GM19463 (cell line): ENCODE measurements at regions not wholly inside any gene's neighbourhood (a gene's known extent, or its start where the extent isn't known, plus 50 kb on each side); places are given as distances from the start of the nearest gene placed in this dataset.

ENCODE experiments used
- ATAC-seq: cut with Tn5 transposase; IDR thresholded peaks from one replicate; pipeline ENCODE4 v1.9.1; 2021; ENCODE audit warnings: mild to moderate bottlenecking, moderate library complexity; ENCODE audit not compliant: unreplicated experiment

DNA sequence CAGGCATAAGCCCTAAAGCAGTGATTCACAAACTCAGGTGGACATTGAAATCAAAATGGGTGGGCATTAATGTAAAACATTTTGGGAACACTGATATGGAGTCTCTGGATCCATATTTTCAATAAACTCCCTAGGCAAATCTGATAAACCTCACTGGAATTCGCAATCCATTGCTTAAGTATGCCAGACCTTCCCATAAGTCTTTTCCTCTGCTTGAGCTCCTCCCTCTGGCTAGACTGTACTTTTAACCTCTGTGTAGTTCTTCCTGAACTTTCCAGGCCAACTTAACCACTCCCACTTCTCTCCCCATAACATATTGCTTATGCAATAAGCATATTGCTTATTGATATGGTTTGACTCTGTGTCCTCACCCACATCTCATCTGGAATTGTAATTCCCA lies 629.7 kb upstream of the IMPG1 start:
- no peak for ATAC-seq

- ATAC-seq: no peak
Observed at GRCh38 chr6:76701610-76702009, 629.1 kb upstream of the IMPG1 start.

GRCh38 chr6:76697585-76697984 lies 625.1 kb upstream of the IMPG1 start:
- ATAC-seq: no peak

DNA sequence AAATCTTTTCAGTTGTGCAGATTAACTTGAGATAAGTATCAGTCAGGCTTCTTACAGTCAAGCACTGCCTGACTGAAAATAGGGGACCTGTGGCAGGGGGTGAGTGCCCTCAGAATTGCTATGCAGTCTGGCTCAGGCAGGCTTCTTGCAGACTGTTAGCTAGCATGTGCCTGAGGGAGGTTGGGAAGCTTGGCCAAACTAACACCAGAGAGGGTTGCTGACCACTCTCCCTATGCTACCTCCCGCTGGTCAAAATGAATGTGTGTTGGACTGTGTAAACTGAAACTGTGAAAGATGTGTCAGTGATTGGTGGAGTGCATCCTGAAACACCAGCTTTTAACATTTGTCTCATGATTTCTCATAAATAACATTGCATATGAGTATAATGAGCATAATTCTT lies 622.3 kb upstream of the IMPG1 start:
- no peak for ATAC-seq

DNA sequence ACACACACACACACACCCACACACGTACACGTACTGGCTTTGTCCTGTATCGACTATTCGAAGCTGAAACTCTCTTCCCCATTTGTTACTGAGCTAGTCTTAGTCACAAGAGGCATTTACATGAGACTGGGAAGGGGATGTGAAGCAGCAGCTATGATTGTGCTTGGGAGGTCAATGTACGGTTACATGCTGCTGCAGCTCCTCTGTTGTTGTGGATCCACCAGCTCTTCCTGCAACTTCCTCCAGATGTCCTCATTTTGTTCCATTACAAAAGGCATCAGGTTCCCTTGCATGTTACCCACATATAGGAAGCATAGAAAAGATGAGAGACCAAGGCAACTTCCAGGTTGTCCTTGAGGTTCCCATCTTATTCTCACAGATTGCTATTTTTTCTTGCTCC lies 612.4 kb upstream of the IMPG1 start:
- no peak for ATAC-seq

DNA sequence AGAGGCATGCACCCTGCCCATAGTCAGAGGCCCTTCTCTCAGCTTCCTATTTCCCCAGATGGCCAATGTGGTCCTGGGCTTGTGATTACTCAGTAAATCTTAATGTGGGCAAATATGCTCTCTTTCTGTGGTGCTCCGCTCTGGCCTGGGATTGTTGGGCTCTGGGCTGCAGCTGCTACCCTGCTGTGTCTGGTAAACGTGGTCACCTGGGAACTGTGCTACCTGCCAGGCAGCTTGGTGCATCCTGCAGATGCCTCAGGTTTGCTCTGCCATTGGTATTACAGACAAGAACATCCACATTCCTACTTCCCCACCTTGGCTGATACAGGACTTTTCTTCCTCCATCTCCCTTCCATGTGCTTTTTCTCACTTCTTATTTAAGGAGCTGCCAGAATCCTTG lies 611.5 kb upstream of the IMPG1 start:
- ATAC-seq: no peak

DNA sequence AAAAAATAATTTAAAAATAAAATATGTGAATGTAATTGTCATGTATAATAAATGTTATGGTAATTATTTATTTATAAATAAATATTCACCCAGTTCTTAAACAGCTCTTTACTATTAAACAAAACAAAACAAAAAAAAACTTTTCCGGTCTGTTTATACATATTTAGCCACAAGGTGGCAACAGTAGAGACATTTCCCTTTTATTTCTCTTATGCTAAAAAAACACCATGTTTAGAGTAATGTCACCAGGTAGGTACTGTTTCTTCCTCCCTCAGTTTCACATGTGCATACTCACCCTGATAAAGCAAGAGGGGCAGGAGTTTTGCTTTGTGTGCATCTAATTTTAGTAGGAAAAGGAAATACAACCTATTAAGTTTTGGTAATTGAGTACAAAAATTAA lies 610.4 kb upstream of the IMPG1 start:
- ATAC-seq: no peak

DNA sequence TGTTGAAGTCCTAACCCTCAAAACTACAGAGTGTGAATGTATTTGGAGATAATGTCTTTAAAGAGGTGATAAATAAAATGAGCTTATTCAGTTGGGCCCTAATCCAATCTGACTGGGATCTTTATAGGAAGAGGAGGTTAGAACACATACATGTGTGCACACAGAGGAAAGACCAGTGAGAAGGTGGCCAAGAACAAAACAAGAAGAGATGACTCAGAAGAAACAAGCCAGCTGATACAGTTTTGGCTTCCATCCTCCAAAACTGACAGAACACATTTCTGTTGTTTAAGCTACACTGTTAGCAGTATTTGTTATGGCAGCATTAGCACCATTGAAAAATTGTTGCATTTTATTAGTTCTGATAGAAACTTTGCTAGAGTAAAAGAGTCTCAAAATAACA lies 609.3 kb upstream of the IMPG1 start:
- ATAC-seq: no peak

DNA sequence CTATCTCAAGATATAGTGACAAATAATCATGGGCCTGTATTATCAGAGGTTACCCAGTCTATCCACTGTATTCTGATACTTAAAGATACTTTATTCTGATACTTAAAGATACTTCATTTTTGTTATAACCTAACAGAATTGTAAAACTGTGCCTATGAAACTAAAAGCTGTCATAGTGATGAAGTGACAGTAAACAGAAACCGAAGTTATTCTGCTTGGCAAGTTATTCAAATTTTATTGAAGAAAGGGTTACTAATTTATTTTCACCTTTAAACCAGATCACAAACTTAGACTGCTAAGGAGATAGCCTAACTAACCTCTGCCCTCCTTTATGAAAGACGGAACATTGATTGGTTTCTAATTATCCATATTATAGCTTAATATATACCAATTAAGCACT lies 604.6 kb upstream of the IMPG1 start:
- ATAC-seq: no peak

DNA sequence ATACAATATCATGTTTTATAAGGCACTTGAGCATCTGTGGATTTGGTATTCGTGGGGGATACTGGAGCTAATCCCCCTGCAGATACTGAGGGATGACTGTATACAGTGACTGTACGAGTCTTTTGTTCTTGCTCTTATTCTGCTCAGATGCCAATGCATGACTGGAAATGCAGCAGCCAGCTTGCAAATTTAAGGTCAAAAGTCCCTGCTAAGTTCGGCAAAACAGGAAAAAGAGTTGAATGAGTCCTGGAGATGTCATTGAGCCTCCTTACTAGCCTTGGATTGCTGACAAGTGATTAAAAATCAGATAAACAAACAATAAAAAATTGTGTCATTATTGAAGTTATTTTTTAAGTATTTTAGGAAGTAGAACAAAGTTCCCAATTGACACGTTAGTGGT lies 599.3 kb upstream of the IMPG1 start:
- no peak for ATAC-seq

DNA sequence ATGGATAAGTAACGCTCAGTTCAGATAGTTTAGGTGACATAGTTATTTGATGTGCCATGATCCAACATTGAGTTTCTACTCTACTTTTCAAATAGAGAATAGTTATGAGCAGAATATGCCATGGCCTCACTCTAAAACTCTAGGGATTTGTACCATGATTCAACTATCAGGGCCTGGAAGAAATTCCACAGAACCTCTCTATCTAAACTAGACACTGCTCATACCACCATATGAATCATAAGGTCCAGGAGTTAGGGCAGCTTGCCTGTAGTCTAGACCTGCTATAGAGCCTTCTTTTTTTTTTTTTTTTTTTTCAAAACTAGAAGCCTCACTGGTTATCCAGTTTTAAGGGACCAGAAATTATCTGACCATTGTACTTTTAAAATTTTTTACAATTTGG lies 571.8 kb upstream of the IMPG1 start:
- no peak for ATAC-seq

- no peak for ATAC-seq
Observed at GRCh38 chr6:76639941-76640340, 567.5 kb upstream of the IMPG1 start.

GRCh38 chr6:76634695-76635094 lies 562.2 kb upstream of the IMPG1 start:
- ATAC-seq: no peak

- ATAC-seq: no peak
Observed at GRCh38 chr6:76633259-76633658, 560.8 kb upstream of the IMPG1 start.

- no peak for ATAC-seq
Observed at GRCh38 chr6:76631622-76632021, 559.2 kb upstream of the IMPG1 start.

GRCh38 chr6:76615395-76615794 lies 542.9 kb upstream of the IMPG1 start:
- ATAC-seq: no peak

GRCh38 chr6:76612954-76613353 lies 540.5 kb upstream of the IMPG1 start:
- ATAC-seq: no peak

DNA sequence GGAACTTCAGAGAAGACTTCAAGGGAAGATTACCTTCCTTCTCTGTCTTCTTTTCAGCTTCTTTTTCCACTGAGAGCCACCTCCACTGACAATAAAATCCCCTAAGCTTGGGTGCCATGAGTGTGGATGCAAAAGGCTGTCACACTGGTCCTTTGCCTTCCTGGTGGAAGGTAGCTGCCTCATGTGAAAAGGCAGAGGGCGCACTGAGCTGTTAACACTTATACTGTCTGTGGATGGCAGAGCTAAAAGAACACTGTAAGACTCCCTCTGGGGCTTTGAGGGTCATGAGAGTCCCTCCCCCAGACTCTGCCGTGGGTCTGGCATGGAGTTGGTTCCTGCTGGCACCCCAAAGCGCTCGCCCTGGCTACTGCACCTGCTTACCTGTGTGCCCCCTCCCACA lies 536.7 kb upstream of the IMPG1 start:
- ATAC-seq: no peak

GRCh38 chr6:76594109-76594508 lies 521.6 kb upstream of the IMPG1 start:
- ATAC-seq: no peak

GRCh38 chr6:76593668-76594067 lies 521.2 kb upstream of the IMPG1 start:
- ATAC-seq: no peak

- ATAC-seq: no peak
Observed at GRCh38 chr6:76592566-76592965, 520.1 kb upstream of the IMPG1 start.

- no peak for ATAC-seq
Observed at GRCh38 chr6:76587271-76587670, 514.8 kb upstream of the IMPG1 start.

DNA sequence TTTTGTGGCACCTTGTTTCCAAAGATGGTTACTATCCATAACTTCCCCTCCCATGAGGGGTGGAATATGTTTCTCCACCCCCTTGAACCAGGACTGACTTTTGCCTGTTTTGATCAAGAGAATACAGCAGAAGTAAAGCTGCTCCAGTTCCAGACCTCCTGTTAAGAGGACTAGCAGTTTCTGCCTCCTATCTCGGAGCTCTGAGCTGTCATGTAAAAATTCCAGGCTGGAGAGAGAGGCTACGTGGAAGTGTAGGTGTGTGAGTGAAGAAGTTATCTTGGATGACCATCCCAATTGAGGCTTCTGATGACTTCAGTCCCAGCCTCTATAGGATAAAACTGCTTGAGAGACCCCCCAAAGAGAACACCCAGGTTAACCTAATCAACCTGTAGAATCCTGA lies 511.7 kb upstream of the IMPG1 start:
- ATAC-seq: no peak

- no peak for ATAC-seq
Observed at GRCh38 chr6:76578746-76579145, 506.3 kb upstream of the IMPG1 start.
